Sigmoid colon (tissue), 6 donors: ENCODE measurements at regions not wholly inside any gene's neighbourhood (a gene's known extent, or its start where the extent isn't known, plus 50 kb on each side); places are given as distances from the start of the nearest gene placed in this dataset.

Experiments used
- DNase-seq: peaks from one replicate; pipeline ENCODE4 v3.0.0-alpha.2; 2019
- H3K27ac ChIP-seq, 4 donors: fragments of 200-600 bp; sonication (generic); one replicate each; pipeline ENCODE4 v1.5.1; 2016 to 2019; ENCODE audit warnings: mild to moderate bottlenecking in 1 of 4
- H3K27me3 ChIP-seq, 3 donors: fragments of 200-600 bp; sonication (generic); one replicate each; pipeline ENCODE4 v1.5.1; 2019; ENCODE audit warnings: mild to moderate bottlenecking in 1 of 3
- H3K36me3 ChIP-seq, 4 donors: fragments of 200-600 bp; sonication (generic); one replicate each; pipeline ENCODE4 v1.5.1; 2016 to 2019
- H3K4me1 ChIP-seq, 4 donors: fragments of 200-600 bp; sonication (generic); one replicate each; pipeline ENCODE4 v1.5.1; 2017 to 2019
- H3K4me3 ChIP-seq, 4 donors: fragments of 200-600 bp; sonication (generic); one replicate each; pipeline ENCODE4 v1.5.1; 2017 to 2019; ENCODE audit warnings: mild to moderate bottlenecking in 2 of 4, moderate library complexity in 1 of 4
- H3K9me3 ChIP-seq, 4 donors: fragments of 200-600 bp in 3 of 4; sonication (generic) in 3 of 4; one replicate each; pipeline versions ENCODE4 v1.5.1 to v1.6.1; 2013 to 2019
- CTCF ChIP-seq, 4 experiments: fragments of 450-650 bp in 3 of 4; fragments of 200-600 bp in 1 of 4; IDR thresholded peaks; one replicate each; pipeline ENCODE4 v1.5.1; 2016 to 2019; ENCODE audit warnings: antibody characterized with exemption in 4 of 4, mild to moderate bottlenecking in 3 of 4, moderate library complexity in 2 of 4
- EP300 ChIP-seq, 4 donors: sonication (generic); formaldehyde crosslinking; IDR thresholded peaks; one replicate each; pipeline ENCODE4 v1.6.1; 2017; ENCODE audit warnings: antibody characterized with exemption in 4 of 4
- POLR2A ChIP-seq, 2 donors: fragments of 450-650 bp; IDR thresholded peaks; one replicate each; pipeline ENCODE4 v1.6.1; 2016; ENCODE audit warnings: antibody characterized with exemption in 2 of 2, mild to moderate bottlenecking in 2 of 2, moderate library complexity in 2 of 2
- POLR2AphosphoS5 ChIP-seq, 4 donors: sonication (generic); formaldehyde crosslinking; IDR thresholded peaks; one replicate each; pipeline ENCODE4 v1.6.1; 2017; ENCODE audit warnings: antibody characterized with exemption in 4 of 4
- whole genome bisulfite sequencing, 2 donors: extraction: QIAGEN DNeasy Blood & Tissue Kit; methylation state at CpG; one replicate each; pipeline ENCODE4 v1.1.7; 2013; 5-methylcytosine and 5-hydroxymethylcytosine counted together
- intact Hi-C: fragments of 100-400 bp; cut with DNase I; formaldehyde crosslinking; loops from one replicate; pipeline ENCODE4 v1.15.1; 2023
- donor health status: healthy with polysubstance abuse.
- donor health status: healthy.

- Histone ChIP-seq H3K4me1 (no peaks in the 10 kb centered on the region), H3K4me3 (no peak overlapping the region), H3K36me3 (no peaks in the 10 kb centered on the region), H3K27ac (no peak overlapping the region), H3K27me3 (no peaks in the 10 kb centered on the region), H3K9me3 (no peaks in the 10 kb centered on the region)
- intact Hi-C loops: no loop called here
- no peak for DNase-seq
- TF ChIP-seq CTCF (IDR thresholded peaks at IDR 0.05) (no peak), POLR2A (IDR thresholded peaks at IDR 0.05) (no peak), POLR2AphosphoS5 (IDR thresholded peaks at IDR 0.05) (no peak), EP300 (IDR thresholded peaks at IDR 0.05) (no peak)
- WGBS, 2 donors: 80 to 98% methylated on average over 2 to 5 of the region's 5 CpGs
These were observed 78.7 kb upstream of the KCNJ15 start for GRCh38 chr21:38177919-38178652.

GRCh38 chr21:38178653-38179470 lies 77.9 kb upstream of the KCNJ15 start:
- 82 to 84% methylated on average over 6 of the region's 6 CpGs for WGBS, 2 donors
- intact Hi-C loops: no loop called here
- H3K4me3 ChIP-seq: no peak overlapping the region

GRCh38 chr21:38179511-38179910 lies 77.3 kb upstream of the KCNJ15 start:
- H3K36me3 ChIP-seq: no peaks in the 10 kb centered on the region
- intact Hi-C loops: no loop called here
- TF ChIP-seq POLR2AphosphoS5 (IDR thresholded peaks at IDR 0.05) (no peak), CTCF (IDR thresholded peaks at IDR 0.05) (no peak), EP300 (IDR thresholded peaks at IDR 0.05) (no peak), POLR2A (IDR thresholded peaks at IDR 0.05) (no peak)
- H3K4me1 ChIP-seq: no peaks in the 10 kb centered on the region
- H3K4me3 ChIP-seq: no peak overlapping the region
- H3K27me3 ChIP-seq: no peaks in the 10 kb centered on the region
- H3K9me3 ChIP-seq: no peaks in the 10 kb centered on the region
- H3K27ac ChIP-seq: no peak overlapping the region
- DNase-seq: no peak
- 89 to 91% methylated on average over 2 of the region's 2 CpGs for WGBS, 2 donors

More at GRCh38 chr21:38178653-38179470, 77.9 kb upstream of the KCNJ15 start:
- H3K36me3 ChIP-seq: no peaks in the 10 kb centered on the region
- TF ChIP-seq EP300 (IDR thresholded peaks at IDR 0.05) (no peak), POLR2A (IDR thresholded peaks at IDR 0.05) (no peak), POLR2AphosphoS5 (IDR thresholded peaks at IDR 0.05) (no peak), CTCF (IDR thresholded peaks at IDR 0.05) (no peak)
- no peaks in the 10 kb centered on the region for H3K4me1 ChIP-seq
- H3K27ac ChIP-seq: no peak overlapping the region
- no peaks in the 10 kb centered on the region for H3K27me3 ChIP-seq
- no peak for DNase-seq
- no peaks in the 10 kb centered on the region for H3K9me3 ChIP-seq

- H3K27ac ChIP-seq: no peak overlapping the region
- 63 to 79% methylated on average over 4 of the region's 4 CpGs for WGBS, 2 donors
- intact Hi-C loops: no loop called here
- no peak overlapping the region for H3K4me3 ChIP-seq
- no peak for DNase-seq
- no peaks in the 10 kb centered on the region for H3K4me1 ChIP-seq
- TF ChIP-seq POLR2AphosphoS5 (IDR thresholded peaks at IDR 0.05) (no peak), POLR2A (IDR thresholded peaks at IDR 0.05) (no peak), CTCF (IDR thresholded peaks at IDR 0.05) (no peak), EP300 (IDR thresholded peaks at IDR 0.05) (no peak)
- H3K9me3 ChIP-seq: peaks cover 0 to 2% (median 0%) of the 10 kb centered on the region in 4 donors
- no peaks in the 10 kb centered on the region for H3K27me3 ChIP-seq
- no peaks in the 10 kb centered on the region for H3K36me3 ChIP-seq
These were observed 75.7 kb upstream of the KCNJ15 start for GRCh38 chr21:38181096-38181495.
